Hematopoietic multipotent progenitor cell treated with erythropoietin and hydrocortisone succinate and interleukin-3 and kit ligand, for 4 days (in vitro differentiated cells): ENCODE measurements at regions not wholly inside any gene's neighbourhood (a gene's known extent, or its start where the extent isn't known, plus 50 kb on each side); places are given as distances from the start of the nearest gene placed in this dataset.
A peak's percentile ranks its signal among the peaks of the same experiment; 100 is the strongest.

ENCODE experiments used
- DNase-seq: peaks from one replicate; pipeline ENCODE4 v3.0.0-alpha.2; 2015

GRCh38 chr18:76252880-76253279 lies 242.2 kb downstream of the ZNF516 start:
- peak; percentile 28 for DNase-seq

GRCh38 chr18:76252139-76252538 lies 242.9 kb downstream of the ZNF516 start:
- DNase-seq = no peak

GRCh38 chr18:76251691-76252090 lies 243.4 kb downstream of the ZNF516 start:
- no peak for DNase-seq

GRCh38 chr18:76246590-76246989 lies 248.5 kb downstream of the ZNF516 start:
- DNase-seq = no peak

- DNase-seq = no peak
Observed at GRCh38 chr18:76234676-76235060, 260.4 kb downstream of the ZNF516 start.

- no peak for DNase-seq
Observed at GRCh38 chr18:76233876-76234675, 261.0 kb downstream of the ZNF516 start.

- no peak for DNase-seq
Observed at GRCh38 chr18:76233406-76233805, 261.6 kb downstream of the ZNF516 start.

- DNase-seq = no peak
Observed at GRCh38 chr18:76232779-76233178, 262.3 kb downstream of the ZNF516 start.

- no peak for DNase-seq
Observed at GRCh38 chr18:76232010-76232409, 263.0 kb downstream of the ZNF516 start.

GRCh38 chr18:76231402-76231801 lies 263.6 kb downstream of the ZNF516 start:
- no peak for DNase-seq

- no peak for DNase-seq
Observed at GRCh38 chr18:76230791-76231190, 264.3 kb downstream of the ZNF516 start.

GRCh38 chr18:76228716-76229115 lies 266.3 kb downstream of the ZNF516 start:
- DNase-seq = no peak

- no peak for DNase-seq
Observed at GRCh38 chr18:76227759-76228158, 267.3 kb downstream of the ZNF516 start.

GRCh38 chr18:76223403-76223802 lies 271.6 kb downstream of the ZNF516 start:
- DNase-seq = no peak

GRCh38 chr18:76219023-76219422 lies 276.0 kb downstream of the ZNF516 start:
- no peak for DNase-seq

GRCh38 chr18:76216096-76216495 lies 278.9 kb downstream of the ZNF516 start:
- no peak for DNase-seq

GRCh38 chr18:76213991-76214390 lies 281.1 kb downstream of the ZNF516 start:
- DNase-seq = no peak

GRCh38 chr18:76212960-76213359 lies 282.1 kb downstream of the ZNF516 start:
- peak; percentile 31 for DNase-seq

- DNase-seq = no peak
Observed at GRCh38 chr18:76209597-76209996, 285.4 kb downstream of the ZNF516 start.

GRCh38 chr18:76208678-76209306 lies 286.2 kb downstream of the ZNF516 start:
- no peak for DNase-seq

GRCh38 chr18:76205906-76206305 lies 289.1 kb downstream of the ZNF516 start:
- DNase-seq = no peak

- no peak for DNase-seq
Observed at GRCh38 chr18:76203552-76203951, 291.5 kb downstream of the ZNF516 start.

- no peak for DNase-seq
Observed at GRCh38 chr18:76202322-76202721, 292.7 kb downstream of the ZNF516 start.

- DNase-seq = no peak
Observed at GRCh38 chr18:76195601-76196000, 299.4 kb downstream of the ZNF516 start.

GRCh38 chr18:76188097-76188496 lies 306.9 kb downstream of the ZNF516 start:
- DNase-seq = peak; percentile 10
